ENCODE measurements at regions not wholly inside any gene's neighbourhood (a gene's known extent, or its start where the extent isn't known, plus 50 kb on each side); places are given as distances from the start of the nearest gene placed in this dataset.

- ChIA-PET CTCF (interaction anchor here (0.8 to 1.3 kb wide), 4 partner anchors 9 to 483 kb away, joined by 3 read pairs; no protein-coding TSS in a partner anchor), POLR2A (no interaction called here)
- no peaks in the 10 kb centered on the region for H3K27me3 ChIP-seq (ENCODE audit: control insufficient read depth, insufficient read depth, low read length)
- TF ChIP-seq CTCF (IDR thresholded peaks at IDR 0.05; ENCODE audit: insufficient read depth, low read depth, low read length), result no peak
- H3K4me3 ChIP-seq (ENCODE audit: low read depth, low read length), result no peak overlapping the region
- H3K36me3 ChIP-seq (ENCODE audit: control insufficient read depth, insufficient read depth, low read length), result no peaks in the 10 kb centered on the region
- DNase-seq (ENCODE audit: low read depth), result no peak
Observed at GRCh38 chr6:11437824-11438459, 99.6 kb upstream of the TMEM170B start.

GRCh38 chr6:11436508-11437096 is 100.9 kb upstream of the TMEM170B start:
- H3K27me3 ChIP-seq (ENCODE audit: control insufficient read depth, insufficient read depth, low read length), result no peaks in the 10 kb centered on the region
- CTCF ChIA-PET, result interaction anchor here (0.9 kb wide), 1 partner anchor 265 kb away, joined by 3 read pairs; no protein-coding TSS in a partner anchor

GRCh38 chr6:11434565-11435326 is 102.8 kb upstream of the TMEM170B start:
- no peak for DNase-seq (ENCODE audit: low read depth)
- CTCF ChIA-PET, result interaction anchor here (0.8 to 4.5 kb wide), 3 partner anchors 61 to 235 kb away, joined by 3 to 20 read pairs (median 3); no protein-coding TSS in a partner anchor
- POLR2A ChIA-PET, result no interaction called here
- H3K4me3 ChIP-seq (ENCODE audit: low read depth, low read length), result no peak overlapping the region
- no peaks in the 10 kb centered on the region for H3K36me3 ChIP-seq (ENCODE audit: control insufficient read depth, insufficient read depth, low read length)
- H3K27me3 ChIP-seq (ENCODE audit: control insufficient read depth, insufficient read depth, low read length), result no peaks in the 10 kb centered on the region
- TF ChIP-seq CTCF (IDR thresholded peaks at IDR 0.05; ENCODE audit: insufficient read depth, low read depth, low read length), result no peak

More at GRCh38 chr6:11436508-11437096, 100.9 kb upstream of the TMEM170B start:
- H3K4me3 ChIP-seq (ENCODE audit: low read depth, low read length), result no peak overlapping the region
- no peak for DNase-seq (ENCODE audit: low read depth)
- H3K36me3 ChIP-seq (ENCODE audit: control insufficient read depth, insufficient read depth, low read length), result no peaks in the 10 kb centered on the region
- no peak for TF ChIP-seq CTCF (IDR thresholded peaks at IDR 0.05; ENCODE audit: insufficient read depth, low read depth, low read length)
- POLR2A ChIA-PET, result no interaction called here

GRCh38 chr6:11433860-11434259 is 103.7 kb upstream of the TMEM170B start:
- Histone ChIP-seq H3K36me3 (ENCODE audit: control insufficient read depth, insufficient read depth, low read length) (no peaks in the 10 kb centered on the region), H3K4me3 (ENCODE audit: low read depth, low read length) (no peak overlapping the region), H3K27me3 (ENCODE audit: control insufficient read depth, insufficient read depth, low read length) (no peaks in the 10 kb centered on the region)
- no peak for DNase-seq (ENCODE audit: low read depth)
- TF ChIP-seq CTCF (IDR thresholded peaks at IDR 0.05; ENCODE audit: insufficient read depth, low read depth, low read length), result no peak
- CTCF ChIA-PET, result interaction anchor here (0.6 to 4.5 kb wide), 5 partner anchors 53 to 579 kb away, joined by 3 to 20 read pairs (median 3); partner anchors contain the start of gene SMIM13
- POLR2A ChIA-PET, result no interaction called here
